ENCODE measurements at regions not wholly inside any gene's neighbourhood (a gene's known extent, or its start where the extent isn't known, plus 50 kb on each side); places are given as distances from the start of the nearest gene placed in this dataset.

DNA sequence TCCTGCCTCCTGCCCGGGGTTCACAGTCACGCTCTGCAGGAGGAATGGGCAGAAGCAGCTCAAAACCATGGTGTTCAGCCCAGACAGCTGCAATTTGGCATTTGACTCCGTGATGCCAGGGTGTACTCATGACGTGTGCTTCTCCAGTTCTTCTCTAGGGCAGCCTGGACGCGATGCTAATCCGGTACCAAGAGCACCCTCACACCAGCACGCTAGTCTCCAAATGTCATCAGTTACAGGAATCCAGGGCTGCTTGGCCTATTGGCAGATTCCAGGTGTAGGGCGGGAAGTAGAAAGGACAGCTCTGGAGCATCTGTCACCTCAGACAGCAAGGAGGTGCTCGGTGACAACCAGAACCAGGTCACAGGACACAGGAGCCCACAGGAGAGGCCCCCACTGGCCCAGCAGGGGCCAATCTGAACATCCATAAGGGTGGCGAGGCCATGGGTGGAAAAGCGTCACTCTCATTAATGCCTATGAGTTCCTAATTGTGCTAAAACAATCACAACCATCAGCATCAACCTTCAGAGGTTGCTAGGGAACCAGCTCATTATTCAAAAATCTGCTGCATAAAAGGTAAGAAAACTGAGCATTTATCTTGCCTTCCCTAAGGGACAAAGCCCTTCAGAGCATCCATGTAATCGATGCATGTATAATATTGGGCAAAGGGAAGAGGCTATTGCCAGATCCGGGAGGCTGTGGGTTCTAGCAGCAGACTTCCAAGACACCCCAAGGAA is 241.9 kb upstream of the IRX4 start:
- Histone ChIP-seq H3K36me3 (no peaks in the 10 kb centered on the region), H3K27me3 (no peaks in the 10 kb centered on the region), H3K4me1 (ENCODE audit: insufficient read depth) (no peaks in the 10 kb centered on the region), H3K27ac (no peak overlapping the region), H3K9me3 (no peaks in the 10 kb centered on the region), H3K4me3 (no peak overlapping the region)
- TF ChIP-seq POLR2A (IDR thresholded peaks at IDR 0.05) (no peak), EP300 (IDR thresholded peaks at IDR 0.05) (no peak)
- TF ChIP-seq, protein P1, sequence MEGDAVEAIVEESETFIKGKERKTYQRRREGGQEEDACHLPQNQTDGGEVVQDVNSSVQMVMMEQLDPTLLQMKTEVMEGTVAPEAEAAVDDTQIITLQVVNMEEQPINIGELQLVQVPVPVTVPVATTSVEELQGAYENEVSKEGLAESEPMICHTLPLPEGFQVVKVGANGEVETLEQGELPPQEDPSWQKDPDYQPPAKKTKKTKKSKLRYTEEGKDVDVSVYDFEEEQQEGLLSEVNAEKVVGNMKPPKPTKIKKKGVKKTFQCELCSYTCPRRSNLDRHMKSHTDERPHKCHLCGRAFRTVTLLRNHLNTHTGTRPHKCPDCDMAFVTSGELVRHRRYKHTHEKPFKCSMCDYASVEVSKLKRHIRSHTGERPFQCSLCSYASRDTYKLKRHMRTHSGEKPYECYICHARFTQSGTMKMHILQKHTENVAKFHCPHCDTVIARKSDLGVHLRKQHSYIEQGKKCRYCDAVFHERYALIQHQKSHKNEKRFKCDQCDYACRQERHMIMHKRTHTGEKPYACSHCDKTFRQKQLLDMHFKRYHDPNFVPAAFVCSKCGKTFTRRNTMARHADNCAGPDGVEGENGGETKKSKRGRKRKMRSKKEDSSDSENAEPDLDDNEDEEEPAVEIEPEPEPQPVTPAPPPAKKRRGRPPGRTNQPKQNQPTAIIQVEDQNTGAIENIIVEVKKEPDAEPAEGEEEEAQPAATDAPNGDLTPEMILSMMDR (IDR thresholded peaks at IDR 0.05) = no peak
- WGBS, 3 donors = 86 to 90% (median 89%) methylated on average over 14 of the region's 14 CpGs
- intact Hi-C loops (cut with DNase I) = no loop called here
- no peak for DNase-seq

DNA sequence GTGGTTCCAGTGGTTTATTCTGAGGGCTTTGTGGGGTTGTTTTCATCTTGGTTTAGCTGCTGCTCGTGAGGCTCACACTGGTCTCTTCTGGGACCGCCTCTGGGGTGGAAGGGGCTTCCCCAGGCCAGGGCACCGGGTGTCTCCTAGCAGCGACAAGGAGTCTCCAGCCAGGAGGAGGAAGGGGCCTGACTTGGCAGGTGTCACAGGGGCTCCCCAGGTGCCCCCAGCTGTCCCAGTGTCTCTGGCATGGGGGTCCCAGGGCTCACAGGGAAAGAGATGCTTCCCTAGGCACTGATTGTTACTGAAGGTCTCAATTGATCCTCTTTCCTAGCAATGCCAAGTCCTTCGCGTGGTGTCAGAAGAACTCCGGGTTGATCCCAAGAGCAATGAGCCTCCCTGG is 241.1 kb upstream of the IRX4 start:
- no peaks in the 10 kb centered on the region for H3K36me3 ChIP-seq

DNA sequence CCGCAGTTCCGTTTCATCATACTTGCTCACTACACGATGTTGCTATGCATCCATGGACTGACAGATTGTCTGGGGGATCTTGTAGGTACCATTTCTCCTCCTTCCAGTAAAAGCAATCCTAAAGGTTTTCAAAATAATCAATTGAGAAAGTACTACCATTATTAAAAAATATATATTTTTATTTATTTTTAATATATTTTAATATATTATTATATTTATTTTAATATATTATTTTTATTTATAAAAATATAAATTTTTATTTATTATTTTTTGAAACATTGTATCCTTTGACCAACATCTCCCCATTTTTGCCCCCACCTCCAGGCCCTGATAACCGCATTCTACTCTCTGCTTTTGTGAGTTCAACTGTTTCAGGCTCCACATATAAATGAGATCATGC is 237.6 kb upstream of the IRX4 start:
- intact Hi-C loops (cut with DNase I) = no loop called here
- no peak for TF ChIP-seq POLR2A (IDR thresholded peaks at IDR 0.05)
- TF ChIP-seq, protein P1 (IDR thresholded peaks at IDR 0.05) = no peak
- TF ChIP-seq EP300 (IDR thresholded peaks at IDR 0.05) = no peak
- Histone ChIP-seq H3K36me3 (no peaks in the 10 kb centered on the region), H3K27me3 (no peaks in the 10 kb centered on the region), H3K27ac (no peak overlapping the region), H3K4me1 (ENCODE audit: insufficient read depth) (no peaks in the 10 kb centered on the region), H3K4me3 (no peak overlapping the region), H3K9me3 (no peaks in the 10 kb centered on the region)
- no peak for DNase-seq
- 69 to 82% (median 74%) methylated on average over 4 of the region's 4 CpGs for WGBS, 3 donors

More for the DNA sequence above, 241.1 kb upstream of the IRX4 start:
- Histone ChIP-seq H3K27me3 (no peaks in the 10 kb centered on the region), H3K4me1 (ENCODE audit: insufficient read depth) (no peaks in the 10 kb centered on the region), H3K9me3 (no peaks in the 10 kb centered on the region), H3K27ac (no peak overlapping the region), H3K4me3 (no peak overlapping the region)
- 84 to 91% (median 89%) methylated on average over 7 of the region's 7 CpGs for WGBS, 3 donors
- no peak for DNase-seq
- TF ChIP-seq, protein P1 (IDR thresholded peaks at IDR 0.05) = no peak
- no peak for TF ChIP-seq EP300 (IDR thresholded peaks at IDR 0.05)
- no peak for TF ChIP-seq POLR2A (IDR thresholded peaks at IDR 0.05)
- intact Hi-C loops (cut with DNase I) = no loop called here

DNA sequence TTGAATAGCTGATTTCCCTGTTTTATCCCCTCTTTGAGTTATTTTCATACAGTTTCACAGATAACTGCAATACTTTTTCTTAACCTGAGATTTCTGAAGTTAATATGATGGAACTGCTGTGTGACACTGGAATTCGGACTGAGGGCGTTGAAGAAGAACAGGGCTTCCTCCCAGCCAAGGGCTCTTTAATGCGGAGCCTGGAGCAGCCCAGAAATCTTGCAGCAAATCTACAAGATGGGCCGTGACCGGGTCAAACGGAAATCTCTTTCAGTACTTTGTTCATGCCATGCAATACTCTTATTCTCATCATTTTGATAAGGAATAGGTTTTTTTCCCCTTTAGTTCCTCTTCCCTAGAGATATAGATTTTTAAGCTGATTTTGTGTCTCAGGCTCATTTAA is 236.8 kb upstream of the IRX4 start:
- 26 to 41% (median 37%) methylated on average over 6 of the region's 6 CpGs for WGBS, 3 donors
- Histone ChIP-seq H3K9me3 (no peaks in the 10 kb centered on the region), H3K4me3 (no peak overlapping the region), H3K4me1 (ENCODE audit: insufficient read depth) (no peaks in the 10 kb centered on the region), H3K27me3 (no peaks in the 10 kb centered on the region), H3K36me3 (no peaks in the 10 kb centered on the region), H3K27ac (no peak overlapping the region)
- DNase-seq = no peak
- intact Hi-C loops (cut with DNase I) = no loop called here
- no peak for TF ChIP-seq EP300 (IDR thresholded peaks at IDR 0.05)
- TF ChIP-seq, protein P1 (IDR thresholded peaks at IDR 0.05) = no peak
- TF ChIP-seq POLR2A (IDR thresholded peaks at IDR 0.05) = no peak

Measured in ovary (tissue), 7 donors.